A673 (cell line): ENCODE measurements at regions not wholly inside any gene's neighbourhood (a gene's known extent, or its start where the extent isn't known, plus 50 kb on each side); places are given as distances from the start of the nearest gene placed in this dataset.
A peak's percentile ranks its signal among the peaks of the same experiment; 100 is the strongest.

Experiments used
- BruUV-seq: library from RNA; stranded (reverse); fragments of 400-500 nt; replicated peaks from 2 replicates; lab custom pipeline; 2021; lab: Mats Ljungman, UMichigan
- CTCF ChIA-PET: fragments of 300-600 bp; sonication (Branson Sonifier 250); formaldehyde crosslinking; loops from one replicate; lab custom pipeline; 2022; ENCODE audit warnings: antibody characterized with exemption; lab: Charles Lee
- POLR2A ChIA-PET: fragments of 300-600 bp; sonication (Branson Sonifier 250); formaldehyde crosslinking; loops from one replicate; lab custom pipeline; 2022; ENCODE audit warnings: antibody characterized with exemption; ENCODE audit not compliant: low non-redundant PET; lab: Charles Lee
- DNase-seq: peaks from one replicate; pipeline ENCODE4 v3.0.0-alpha.2; 2015; ENCODE audit warnings: low spot score
- H3K27ac ChIP-seq: fragments of 200-600 bp; sonication (generic); 2 replicates; pipeline ENCODE4 v1.5.1; 2016; ENCODE audit warnings: mixed run types, low read depth, mild to moderate bottlenecking, mixed read lengths, antibody characterized with exemption, low read length; ENCODE audit not compliant: poor library complexity, severe bottlenecking
- H3K27me3 ChIP-seq: fragments of 200-600 bp; sonication (generic); replicated peaks from 2 replicates; pipeline ENCODE4 v1.6.1; 2017; ENCODE audit warnings: mixed run types, low read depth, mild to moderate bottlenecking, mixed read lengths, antibody characterized with exemption, low read length; ENCODE audit not compliant: insufficient read depth, poor library complexity
- H3K36me3 ChIP-seq: fragments of 200-600 bp; sonication (generic); 2 replicates; pipeline ENCODE4 v1.6.1; 2016; ENCODE audit warnings: mixed run types, mild to moderate bottlenecking, mixed read lengths, antibody characterized with exemption, low read length; ENCODE audit not compliant: insufficient read depth, poor library complexity, severe bottlenecking
- H3K4me1 ChIP-seq: fragments of 200-600 bp; sonication (generic); 2 replicates; pipeline ENCODE4 v1.6.1; 2017; ENCODE audit warnings: mixed run types, mild to moderate bottlenecking, mixed read lengths, antibody characterized with exemption, low read length; ENCODE audit not compliant: insufficient read depth, poor library complexity, severe bottlenecking
- H3K4me3 ChIP-seq: fragments of 200-600 bp; sonication (generic); 2 replicates; pipeline ENCODE4 v1.5.1; 2016; ENCODE audit warnings: low read depth, mixed run types, mild to moderate bottlenecking, mixed read lengths, low read length; ENCODE audit not compliant: poor library complexity, severe bottlenecking
- H3K9me3 ChIP-seq: fragments of 200-600 bp; sonication (generic); 2 replicates; pipeline ENCODE4 v1.6.1; 2016; ENCODE audit warnings: mixed run types, low read depth, mild to moderate bottlenecking, mixed read lengths, antibody characterized with exemption, low read length; ENCODE audit not compliant: poor library complexity, severe bottlenecking
- CTCF ChIP-seq: fragments of 300-800, 200-600 bp; sonication (generic); conservative IDR thresholded peaks from 2 replicates; pipeline ENCODE4 v1.5.1; 2017; ENCODE audit warnings: low read depth, mild to moderate bottlenecking, antibody characterized with exemption, low read length, moderate library complexity, mixed read lengths
- EZH2 ChIP-seq: fragments of 200-600 bp; sonication (generic); IDR thresholded peaks from 2 replicates; pipeline ENCODE4 v1.6.1; 2017; ENCODE audit warnings: borderline replicate concordance, low read depth, mild to moderate bottlenecking, mixed read lengths, antibody characterized with exemption, low read length; ENCODE audit not compliant: poor library complexity, severe bottlenecking
- intact Hi-C: fragments of 100-400 bp; cut with micrococcal nuclease; formaldehyde crosslinking; loops from one replicate; pipeline ENCODE4 v1.10.0; 2022; ENCODE audit not compliant: unreplicated experiment

- intact Hi-C loops, result no loop called here
- POLR2A ChIA-PET, result no interaction called here
These were observed 105.1 kb upstream of the MAP1LC3B2 start for GRCh38 chr12:116454076-116454475.

GRCh38 chr12:116454950-116455447 is 104.2 kb upstream of the MAP1LC3B2 start:
- ChIA-PET POLR2A (no interaction called here), CTCF (no interaction called here)
- no peaks in the 10 kb centered on the region for H3K9me3 ChIP-seq
- H3K27me3 ChIP-seq, result no peaks in the 10 kb centered on the region
- peaks cover 14% of the 10 kb centered on the region for H3K4me1 ChIP-seq
- no TSS peak for BruUV-seq
- no peak for TF ChIP-seq CTCF
- TF ChIP-seq EZH2, result no peak
- H3K27ac ChIP-seq, result no peak overlapping the region
- H3K36me3 ChIP-seq, result no peaks in the 10 kb centered on the region
- intact Hi-C loops, result no loop called here
- no peak for DNase-seq
- H3K4me3 ChIP-seq, result no peak overlapping the region

More at GRCh38 chr12:116454076-116454475, 105.1 kb upstream of the MAP1LC3B2 start:
- Histone ChIP-seq H3K4me1 (peaks cover 8% of the 10 kb centered on the region), H3K36me3 (no peaks in the 10 kb centered on the region), H3K4me3 (no peak overlapping the region), H3K9me3 (no peaks in the 10 kb centered on the region), H3K27me3 (no peaks in the 10 kb centered on the region), H3K27ac (no peak overlapping the region)
- TF ChIP-seq CTCF (no peak), EZH2 (no peak)
- BruUV-seq, result no TSS peak
- DNase-seq, result no peak
- CTCF ChIA-PET, result no interaction called here

GRCh38 chr12:116455540-116456329 is 103.4 kb upstream of the MAP1LC3B2 start:
- Histone ChIP-seq H3K4me3 (no peak overlapping the region), H3K27ac (no peak overlapping the region), H3K27me3 (no peaks in the 10 kb centered on the region), H3K36me3 (no peaks in the 10 kb centered on the region), H3K9me3 (no peaks in the 10 kb centered on the region), H3K4me1 (peaks cover 18% of the 10 kb centered on the region)
- peak; percentile 74 for DNase-seq
- POLR2A ChIA-PET, result no interaction called here
- CTCF ChIA-PET, result no interaction called here
- TF ChIP-seq CTCF (no peak), EZH2 (no peak)
- intact Hi-C loops, result no loop called here
- BruUV-seq, result no TSS peak
